Liver (tissue), 8 donors: ENCODE measurements at regions not wholly inside any gene's neighbourhood (a gene's known extent, or its start where the extent isn't known, plus 50 kb on each side); places are given as distances from the start of the nearest gene placed in this dataset.

Experiments
- DNase-seq: peaks from one replicate; pipeline ENCODE4 v3.0.0-alpha.2; 2017; ENCODE audit warnings: low spot score
- H3K27ac ChIP-seq, 2 donors: one replicate each; pipeline ENCODE4 v1.7.0; 2013; ENCODE audit warnings: inconsistent platforms in 2 of 2, low read length in 2 of 2, control low read depth in 1 of 2, low read depth in 1 of 2, mild to moderate bottlenecking in 1 of 2
- H3K27me3 ChIP-seq, 4 donors: one replicate each; pipeline versions ENCODE4 v1.6.1 to v1.7.0; 2013; ENCODE audit warnings: low read length in 3 of 4, inconsistent platforms in 1 of 4, mild to moderate bottlenecking in 1 of 4, moderate library complexity in 1 of 4; ENCODE audit not compliant: control insufficient read depth in 4 of 4, insufficient read depth in 4 of 4
- H3K36me3 ChIP-seq, 4 donors: one replicate each; pipeline versions ENCODE4 v1.6.1 to v1.7.0; 2013; ENCODE audit warnings: low read length in 3 of 4, mild to moderate bottlenecking in 3 of 4, low read depth in 1 of 4, moderate library complexity in 1 of 4; ENCODE audit not compliant: control insufficient read depth in 4 of 4, insufficient read depth in 3 of 4
- H3K4me1 ChIP-seq, 4 donors: one replicate each; pipeline versions ENCODE4 v1.6.1 to v1.7.0; 2013; ENCODE audit warnings: low read length in 3 of 4, mild to moderate bottlenecking in 3 of 4, moderate library complexity in 1 of 4; ENCODE audit not compliant: control insufficient read depth in 4 of 4, insufficient read depth in 4 of 4
- H3K4me3 ChIP-seq, 3 donors: one replicate each; pipeline versions ENCODE4 v1.6.1 to v1.7.0; 2013; ENCODE audit warnings: low read length in 3 of 3, control low read depth in 1 of 3, low read depth in 1 of 3, mild to moderate bottlenecking in 1 of 3
- H3K9ac ChIP-seq, 2 donors: one replicate each; pipeline ENCODE4 v1.7.0; 2013; ENCODE audit warnings: low read length in 2 of 2, mild to moderate bottlenecking in 2 of 2, moderate library complexity in 2 of 2, control low read depth in 1 of 2, low read depth in 1 of 2
- H3K9me3 ChIP-seq, 4 donors: one replicate each; pipeline versions ENCODE4 v1.6.1 to v1.7.0; 2013; ENCODE audit warnings: low read length in 3 of 4; ENCODE audit not compliant: control insufficient read depth in 4 of 4
- EGR1 ChIP-seq, 2 donors: IDR thresholded peaks; 2 replicates each; pipeline ENCODE4 v1.6.1; 2016 to 2018; ENCODE audit warnings: antibody characterized with exemption in 2 of 2, low read depth in 2 of 2
- FOXA1 ChIP-seq: IDR thresholded peaks from 2 replicates; pipeline ENCODE4 v1.6.1; 2016; ENCODE audit warnings: antibody characterized with exemption
- FOXA2 ChIP-seq: IDR thresholded peaks from 2 replicates; pipeline ENCODE4 v1.6.1; 2016; ENCODE audit warnings: antibody characterized with exemption
- GABPA ChIP-seq, 2 donors: IDR thresholded peaks in 1 of 2; conservative IDR thresholded peaks in 1 of 2; 2 replicates each; pipeline ENCODE4 v1.6.1; 2016; ENCODE audit warnings: antibody characterized with exemption in 2 of 2, mild to moderate bottlenecking in 1 of 2, moderate library complexity in 1 of 2
- HNF4G ChIP-seq: IDR thresholded peaks from 2 replicates; pipeline ENCODE4 v1.6.1; 2016; ENCODE audit warnings: antibody characterized with exemption
- JUND ChIP-seq, 2 donors: IDR thresholded peaks; 2 replicates each; pipeline ENCODE4 v1.6.1; 2016; ENCODE audit warnings: antibody characterized with exemption in 2 of 2
- NR2F2 ChIP-seq: IDR thresholded peaks from 2 replicates; pipeline ENCODE4 v1.6.1; 2016; ENCODE audit warnings: antibody characterized with exemption
- RAD21 ChIP-seq, 2 donors: IDR thresholded peaks; 2 replicates each; pipeline ENCODE4 v1.6.1; 2016; ENCODE audit warnings: antibody characterized with exemption in 2 of 2, mild to moderate bottlenecking in 2 of 2
- RXRA ChIP-seq, 2 donors: IDR thresholded peaks; 2 replicates each; pipeline ENCODE4 v1.6.1; 2017 to 2018; ENCODE audit warnings: antibody characterized with exemption in 2 of 2, mild to moderate bottlenecking in 1 of 2
- SP1 ChIP-seq: IDR thresholded peaks from 2 replicates; pipeline ENCODE4 v1.6.1; 2018; ENCODE audit warnings: antibody characterized with exemption, mild to moderate bottlenecking
- YY1 ChIP-seq: IDR thresholded peaks from 2 replicates; pipeline ENCODE4 v1.6.1; 2016; ENCODE audit warnings: antibody characterized with exemption, mild to moderate bottlenecking
- WGBS: extraction: QIAGEN DNeasy Blood & Tissue Kit; methylation state at CpG from one replicate; pipeline ENCODE4 v1.1.7; 2013; 5-methylcytosine and 5-hydroxymethylcytosine counted together
- TF ChIP-seq, protein P1 (sequence below): fragments of 150-350 bp; IDR thresholded peaks from 2 replicates; pipeline ENCODE4 v1.5.1; 2017; ENCODE audit warnings: improper control_type of control experiment, low read depth, low read length; ENCODE audit not compliant: missing input control
- TF ChIP-seq, protein P2 (sequence below): IDR thresholded peaks from 2 replicates; pipeline ENCODE4 v1.6.1; 2016; ENCODE audit warnings: antibody characterized with exemption
- TF ChIP-seq, protein P3 (sequence below): IDR thresholded peaks from 2 replicates; pipeline ENCODE4 v1.6.1; 2016; ENCODE audit warnings: antibody characterized with exemption
- TF ChIP-seq, protein P4 (sequence below): IDR thresholded peaks from 2 replicates; pipeline ENCODE4 v1.6.1; 2016; ENCODE audit warnings: antibody characterized with exemption
- TF ChIP-seq, protein P5 (sequence below): IDR thresholded peaks from 2 replicates; pipeline ENCODE4 v1.6.1; 2016; ENCODE audit warnings: antibody characterized with exemption, mild to moderate bottlenecking
- donor health status: healthy.
- donor health status: healthy.
- donor health status: healthy.
- donor health status: healthy.
- donor health status: healthy.

DNA sequence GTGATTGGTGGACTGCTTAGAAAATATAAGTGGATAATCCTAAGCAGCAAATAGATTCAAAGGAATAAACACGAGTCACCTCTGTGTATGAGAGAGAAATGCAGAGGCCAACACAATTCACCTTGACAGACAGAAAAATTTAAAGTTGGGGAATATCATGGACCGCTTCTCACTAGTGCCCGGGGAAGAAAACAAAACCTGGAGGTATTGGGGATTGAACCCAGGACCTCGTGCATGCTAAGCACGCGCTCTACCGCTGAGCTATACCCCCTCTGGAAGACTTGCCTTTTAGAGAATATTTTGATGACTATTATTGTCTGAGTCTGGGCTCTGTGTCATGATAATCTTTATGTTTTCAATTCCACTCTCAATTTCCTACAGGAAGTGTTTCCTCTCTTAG, 111.9 kb downstream of the TRIM27 start:
- Histone ChIP-seq H3K36me3 (no peaks in the 10 kb centered on the region), H3K9me3 (no peaks in the 10 kb centered on the region), H3K27ac (no peak overlapping the region), H3K4me1 (peaks cover 0 to 1% (median 0%) of the 10 kb centered on the region in 4 donors), H3K27me3 (peaks cover 6 to 48% (median 27%) of the 10 kb centered on the region in 4 donors), H3K4me3 (no peak overlapping the region), H3K9ac (no peak overlapping the region)
- DNase-seq = no peak
- WGBS = 8% methylated on average over 7 of the region's 7 CpGs
- TF ChIP-seq NR2F2 = no peak
- TF ChIP-seq RAD21 (IDR thresholded peaks at IDR 0.05) = no peak
- TF ChIP-seq EGR1 (IDR thresholded peaks at IDR 0.05; ENCODE audit: low read depth in 2 of 2) = no peak
- TF ChIP-seq, protein P1, sequence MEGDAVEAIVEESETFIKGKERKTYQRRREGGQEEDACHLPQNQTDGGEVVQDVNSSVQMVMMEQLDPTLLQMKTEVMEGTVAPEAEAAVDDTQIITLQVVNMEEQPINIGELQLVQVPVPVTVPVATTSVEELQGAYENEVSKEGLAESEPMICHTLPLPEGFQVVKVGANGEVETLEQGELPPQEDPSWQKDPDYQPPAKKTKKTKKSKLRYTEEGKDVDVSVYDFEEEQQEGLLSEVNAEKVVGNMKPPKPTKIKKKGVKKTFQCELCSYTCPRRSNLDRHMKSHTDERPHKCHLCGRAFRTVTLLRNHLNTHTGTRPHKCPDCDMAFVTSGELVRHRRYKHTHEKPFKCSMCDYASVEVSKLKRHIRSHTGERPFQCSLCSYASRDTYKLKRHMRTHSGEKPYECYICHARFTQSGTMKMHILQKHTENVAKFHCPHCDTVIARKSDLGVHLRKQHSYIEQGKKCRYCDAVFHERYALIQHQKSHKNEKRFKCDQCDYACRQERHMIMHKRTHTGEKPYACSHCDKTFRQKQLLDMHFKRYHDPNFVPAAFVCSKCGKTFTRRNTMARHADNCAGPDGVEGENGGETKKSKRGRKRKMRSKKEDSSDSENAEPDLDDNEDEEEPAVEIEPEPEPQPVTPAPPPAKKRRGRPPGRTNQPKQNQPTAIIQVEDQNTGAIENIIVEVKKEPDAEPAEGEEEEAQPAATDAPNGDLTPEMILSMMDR = no peak
- TF ChIP-seq, protein P2, sequence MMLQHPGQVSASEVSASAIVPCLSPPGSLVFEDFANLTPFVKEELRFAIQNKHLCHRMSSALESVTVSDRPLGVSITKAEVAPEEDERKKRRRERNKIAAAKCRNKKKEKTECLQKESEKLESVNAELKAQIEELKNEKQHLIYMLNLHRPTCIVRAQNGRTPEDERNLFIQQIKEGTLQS = no peak
- no peak for TF ChIP-seq SP1
- TF ChIP-seq RXRA (IDR thresholded peaks at IDR 0.05) = no peak
- TF ChIP-seq FOXA2 = no peak
- no peak for TF ChIP-seq GABPA (IDR thresholded peaks at IDR 0.05 in 1 of 2, conservative IDR thresholded peaks at IDR 0.05 in 1 of 2)
- TF ChIP-seq, protein P3, sequence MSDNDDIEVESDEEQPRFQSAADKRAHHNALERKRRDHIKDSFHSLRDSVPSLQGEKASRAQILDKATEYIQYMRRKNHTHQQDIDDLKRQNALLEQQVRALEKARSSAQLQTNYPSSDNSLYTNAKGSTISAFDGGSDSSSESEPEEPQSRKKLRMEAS = no peak
- no peak for TF ChIP-seq JUND (IDR thresholded peaks at IDR 0.05)
- no peak for TF ChIP-seq YY1
- TF ChIP-seq HNF4G = no peak
- no peak for TF ChIP-seq FOXA1
- TF ChIP-seq, protein P4, sequence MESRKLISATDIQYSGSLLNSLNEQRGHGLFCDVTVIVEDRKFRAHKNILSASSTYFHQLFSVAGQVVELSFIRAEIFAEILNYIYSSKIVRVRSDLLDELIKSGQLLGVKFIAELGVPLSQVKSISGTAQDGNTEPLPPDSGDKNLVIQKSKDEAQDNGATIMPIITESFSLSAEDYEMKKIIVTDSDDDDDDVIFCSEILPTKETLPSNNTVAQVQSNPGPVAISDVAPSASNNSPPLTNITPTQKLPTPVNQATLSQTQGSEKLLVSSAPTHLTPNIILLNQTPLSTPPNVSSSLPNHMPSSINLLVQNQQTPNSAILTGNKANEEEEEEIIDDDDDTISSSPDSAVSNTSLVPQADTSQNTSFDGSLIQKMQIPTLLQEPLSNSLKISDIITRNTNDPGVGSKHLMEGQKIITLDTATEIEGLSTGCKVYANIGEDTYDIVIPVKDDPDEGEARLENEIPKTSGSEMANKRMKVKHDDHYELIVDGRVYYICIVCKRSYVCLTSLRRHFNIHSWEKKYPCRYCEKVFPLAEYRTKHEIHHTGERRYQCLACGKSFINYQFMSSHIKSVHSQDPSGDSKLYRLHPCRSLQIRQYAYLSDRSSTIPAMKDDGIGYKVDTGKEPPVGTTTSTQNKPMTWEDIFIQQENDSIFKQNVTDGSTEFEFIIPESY = no peak
- TF ChIP-seq, protein P5, sequence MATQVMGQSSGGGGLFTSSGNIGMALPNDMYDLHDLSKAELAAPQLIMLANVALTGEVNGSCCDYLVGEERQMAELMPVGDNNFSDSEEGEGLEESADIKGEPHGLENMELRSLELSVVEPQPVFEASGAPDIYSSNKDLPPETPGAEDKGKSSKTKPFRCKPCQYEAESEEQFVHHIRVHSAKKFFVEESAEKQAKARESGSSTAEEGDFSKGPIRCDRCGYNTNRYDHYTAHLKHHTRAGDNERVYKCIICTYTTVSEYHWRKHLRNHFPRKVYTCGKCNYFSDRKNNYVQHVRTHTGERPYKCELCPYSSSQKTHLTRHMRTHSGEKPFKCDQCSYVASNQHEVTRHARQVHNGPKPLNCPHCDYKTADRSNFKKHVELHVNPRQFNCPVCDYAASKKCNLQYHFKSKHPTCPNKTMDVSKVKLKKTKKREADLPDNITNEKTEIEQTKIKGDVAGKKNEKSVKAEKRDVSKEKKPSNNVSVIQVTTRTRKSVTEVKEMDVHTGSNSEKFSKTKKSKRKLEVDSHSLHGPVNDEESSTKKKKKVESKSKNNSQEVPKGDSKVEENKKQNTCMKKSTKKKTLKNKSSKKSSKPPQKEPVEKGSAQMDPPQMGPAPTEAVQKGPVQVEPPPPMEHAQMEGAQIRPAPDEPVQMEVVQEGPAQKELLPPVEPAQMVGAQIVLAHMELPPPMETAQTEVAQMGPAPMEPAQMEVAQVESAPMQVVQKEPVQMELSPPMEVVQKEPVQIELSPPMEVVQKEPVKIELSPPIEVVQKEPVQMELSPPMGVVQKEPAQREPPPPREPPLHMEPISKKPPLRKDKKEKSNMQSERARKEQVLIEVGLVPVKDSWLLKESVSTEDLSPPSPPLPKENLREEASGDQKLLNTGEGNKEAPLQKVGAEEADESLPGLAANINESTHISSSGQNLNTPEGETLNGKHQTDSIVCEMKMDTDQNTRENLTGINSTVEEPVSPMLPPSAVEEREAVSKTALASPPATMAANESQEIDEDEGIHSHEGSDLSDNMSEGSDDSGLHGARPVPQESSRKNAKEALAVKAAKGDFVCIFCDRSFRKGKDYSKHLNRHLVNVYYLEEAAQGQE = no peak
